HepG2 (cell line): ENCODE measurements at regions not wholly inside any gene's neighbourhood (a gene's known extent, or its start where the extent isn't known, plus 50 kb on each side); places are given as distances from the start of the nearest gene placed in this dataset.

ENCODE experiments used
- EZH2 ChIP-seq: conservative IDR thresholded peaks from 2 replicates; pipeline ENCODE4 v1.6.1; 2012; ENCODE audit warnings: mild to moderate bottlenecking, low read depth, low read length, moderate library complexity
- RBAK ChIP-seq: sonication (generic); formaldehyde crosslinking; IDR thresholded peaks from 2 replicates; pipeline ENCODE4 v1.5.1; 2020; ENCODE audit warnings: mild to moderate bottlenecking, missing genetic modification reagents
- SALL2 ChIP-seq: sonication (generic); formaldehyde crosslinking; IDR thresholded peaks from 2 replicates; pipeline ENCODE4 v1.8.1; 2023; ENCODE audit warnings: mild to moderate bottlenecking, missing genetic modification reagents, inconsistent platforms
- TRAFD1 ChIP-seq: sonication (generic); formaldehyde crosslinking; IDR thresholded peaks from 2 replicates; pipeline ENCODE4 v1.5.1; 2020; ENCODE audit warnings: missing genetic modification reagents, mild to moderate bottlenecking, borderline replicate concordance
- ZNF251 ChIP-seq: sonication (generic); formaldehyde crosslinking; IDR thresholded peaks from 2 replicates; pipeline ENCODE4 v1.9.0; 2021; ENCODE audit warnings: mild to moderate bottlenecking, missing genetic modification reagents
- ZNF468 ChIP-seq: sonication (generic); formaldehyde crosslinking; IDR thresholded peaks from 2 replicates; pipeline ENCODE4 v1.8.0; 2022; ENCODE audit warnings: mild to moderate bottlenecking, moderate library complexity, missing genetic modification reagents

- TF ChIP-seq ZNF468 (CRISPR knock-in tag) (no peak), RBAK (CRISPR knock-in tag) (no peak), EZH2 (no peak), ZNF251 (CRISPR knock-in tag) (no peak), TRAFD1 (CRISPR knock-in tag) (no peak), SALL2 (CRISPR knock-in tag) (no peak)
Observed at GRCh38 chr11:76604081-76604625, 66.4 kb downstream of the LRRC32 start.
